Prostate gland (tissue), 2 donors: ENCODE measurements at regions not wholly inside any gene's neighbourhood (a gene's known extent, or its start where the extent isn't known, plus 50 kb on each side); places are given as distances from the start of the nearest gene placed in this dataset.

Experiments
- DNase-seq: peaks from one replicate; pipeline ENCODE4 v3.0.0-alpha.2; 2019; ENCODE audit warnings: low spot score
- H3K27ac ChIP-seq, 2 donors: fragments of 200-600 bp; sonication (generic); 2 replicates each; pipeline ENCODE4 v1.5.1; 2017 to 2019
- H3K27me3 ChIP-seq: fragments of 200-600 bp; sonication (generic); replicated peaks from 2 replicates; pipeline ENCODE4 v1.5.1; 2019; ENCODE audit not compliant: insufficient read depth
- H3K36me3 ChIP-seq, 2 donors: fragments of 200-600 bp; sonication (generic); 1 replicate in 1 of 2; 2 replicates in 1 of 2; pipeline versions ENCODE4 v1.5.1 to v1.8.1; 2017 to 2019
- H3K4me1 ChIP-seq: fragments of 200-600 bp; sonication (generic); replicated peaks from 2 replicates; pipeline ENCODE4 v1.5.1; 2019
- H3K4me3 ChIP-seq, 2 donors: fragments of 200-600 bp; sonication (generic); 2 replicates each; pipeline ENCODE4 v1.5.1; 2017 to 2019
- H3K9me3 ChIP-seq: fragments of 200-600 bp; sonication (generic); 2 replicates; pipeline ENCODE4 v1.5.1; 2017
- POLR2A ChIP-seq: fragments of 450-650 bp; IDR thresholded peaks from one replicate; pipeline ENCODE4 v1.6.1; 2016; ENCODE audit warnings: antibody characterized with exemption, mild to moderate bottlenecking
- POLR2AphosphoS5 ChIP-seq: sonication (generic); formaldehyde crosslinking; IDR thresholded peaks from one replicate; pipeline ENCODE4 v1.6.1; 2017; ENCODE audit warnings: antibody characterized with exemption
- WGBS: methylation state at CpG from one replicate; pipeline ENCODE4 v1.1.5; 2018; 5-methylcytosine and 5-hydroxymethylcytosine counted together
- intact Hi-C: fragments of 100-400 bp; cut with DNase I; formaldehyde crosslinking; loops from one replicate; pipeline ENCODE4 v1.14.2; 2022
- TF ChIP-seq, protein P1 (sequence below), 4 experiments: fragments of 200-600 bp in 2 of 4; fragments of 450-650 bp in 2 of 4; sonication (generic) in 2 of 4; IDR thresholded peaks; 1 replicate in 3 of 4; 2 replicates in 1 of 4; pipeline ENCODE4 v1.5.1; 2016 to 2019; ENCODE audit warnings: antibody characterized with exemption in 4 of 4, mild to moderate bottlenecking in 2 of 4, moderate library complexity in 2 of 4

GRCh38 chr1:193487722-193488121 lies 301.3 kb upstream of the B3GALT2 start:
- TF ChIP-seq, protein P1, sequence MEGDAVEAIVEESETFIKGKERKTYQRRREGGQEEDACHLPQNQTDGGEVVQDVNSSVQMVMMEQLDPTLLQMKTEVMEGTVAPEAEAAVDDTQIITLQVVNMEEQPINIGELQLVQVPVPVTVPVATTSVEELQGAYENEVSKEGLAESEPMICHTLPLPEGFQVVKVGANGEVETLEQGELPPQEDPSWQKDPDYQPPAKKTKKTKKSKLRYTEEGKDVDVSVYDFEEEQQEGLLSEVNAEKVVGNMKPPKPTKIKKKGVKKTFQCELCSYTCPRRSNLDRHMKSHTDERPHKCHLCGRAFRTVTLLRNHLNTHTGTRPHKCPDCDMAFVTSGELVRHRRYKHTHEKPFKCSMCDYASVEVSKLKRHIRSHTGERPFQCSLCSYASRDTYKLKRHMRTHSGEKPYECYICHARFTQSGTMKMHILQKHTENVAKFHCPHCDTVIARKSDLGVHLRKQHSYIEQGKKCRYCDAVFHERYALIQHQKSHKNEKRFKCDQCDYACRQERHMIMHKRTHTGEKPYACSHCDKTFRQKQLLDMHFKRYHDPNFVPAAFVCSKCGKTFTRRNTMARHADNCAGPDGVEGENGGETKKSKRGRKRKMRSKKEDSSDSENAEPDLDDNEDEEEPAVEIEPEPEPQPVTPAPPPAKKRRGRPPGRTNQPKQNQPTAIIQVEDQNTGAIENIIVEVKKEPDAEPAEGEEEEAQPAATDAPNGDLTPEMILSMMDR (IDR thresholded peaks at IDR 0.05), result no peak
- no peak for TF ChIP-seq POLR2AphosphoS5
- no peak for TF ChIP-seq POLR2A
- WGBS, result 92% methylated on average over 3 of the region's 3 CpGs
- intact Hi-C loops, result no loop called here
- Histone ChIP-seq H3K4me3 (no peak overlapping the region), H3K4me1 (no peaks in the 10 kb centered on the region), H3K27ac (no peak overlapping the region), H3K9me3 (no peaks in the 10 kb centered on the region), H3K36me3 (no peaks in the 10 kb centered on the region), H3K27me3 (no peaks in the 10 kb centered on the region)
- no peak for DNase-seq

- intact Hi-C loops, result no loop called here
- DNase-seq, result no peak
- H3K27ac ChIP-seq, result no peak overlapping the region
- H3K36me3 ChIP-seq, result no peaks in the 10 kb centered on the region
- H3K4me1 ChIP-seq, result no peaks in the 10 kb centered on the region
- no peak overlapping the region for H3K4me3 ChIP-seq
- 17% methylated on average over 1 of the region's 1 CpG for WGBS
- TF ChIP-seq, protein P1 (IDR thresholded peaks at IDR 0.05), result no peak
- TF ChIP-seq POLR2AphosphoS5 (no peak), POLR2A (no peak)
- H3K27me3 ChIP-seq, result no peaks in the 10 kb centered on the region
- no peaks in the 10 kb centered on the region for H3K9me3 ChIP-seq
Observed at GRCh38 chr1:193486671-193487229, 300.3 kb upstream of the B3GALT2 start.

GRCh38 chr1:193480755-193481154 lies 294.3 kb upstream of the B3GALT2 start:
- Histone ChIP-seq H3K4me3 (no peak overlapping the region), H3K27me3 (no peaks in the 10 kb centered on the region), H3K4me1 (no peaks in the 10 kb centered on the region), H3K27ac (no peak overlapping the region), H3K9me3 (no peaks in the 10 kb centered on the region), H3K36me3 (no peaks in the 10 kb centered on the region)
- no peak for DNase-seq
- intact Hi-C loops, result no loop called here
- TF ChIP-seq POLR2A, result no peak
- TF ChIP-seq, protein P1 (IDR thresholded peaks at IDR 0.05), result no peak
- TF ChIP-seq POLR2AphosphoS5, result no peak
- 56% methylated on average over 1 of the region's 1 CpG for WGBS

- intact Hi-C loops, result no loop called here
- no peak for DNase-seq
- Histone ChIP-seq H3K36me3 (no peaks in the 10 kb centered on the region), H3K4me1 (no peaks in the 10 kb centered on the region), H3K4me3 (no peak overlapping the region), H3K9me3 (no peaks in the 10 kb centered on the region), H3K27ac (no peak overlapping the region), H3K27me3 (no peaks in the 10 kb centered on the region)
- TF ChIP-seq POLR2A, result no peak
- TF ChIP-seq POLR2AphosphoS5, result no peak
- TF ChIP-seq, protein P1 (IDR thresholded peaks at IDR 0.05), result no peak
- WGBS, result 77% methylated on average over 3 of the region's 3 CpGs
Observed at GRCh38 chr1:193479187-193479586, 292.8 kb upstream of the B3GALT2 start.

- H3K27ac ChIP-seq, result no peak overlapping the region
- intact Hi-C loops, result no loop called here
- no peak overlapping the region for H3K4me3 ChIP-seq
- no peaks in the 10 kb centered on the region for H3K36me3 ChIP-seq
- H3K9me3 ChIP-seq, result no peaks in the 10 kb centered on the region
- TF ChIP-seq, protein P1 (IDR thresholded peaks at IDR 0.05), result no peak
- TF ChIP-seq POLR2AphosphoS5, result no peak
- TF ChIP-seq POLR2A, result no peak
- DNase-seq, result no peak
- H3K27me3 ChIP-seq, result no peaks in the 10 kb centered on the region
- 90% methylated on average over 6 of the region's 6 CpGs for WGBS
- no peaks in the 10 kb centered on the region for H3K4me1 ChIP-seq
Observed at GRCh38 chr1:193476748-193477147, 290.3 kb upstream of the B3GALT2 start.
